AG10803 (cell line): ENCODE measurements at regions not wholly inside any gene's neighbourhood (a gene's known extent, or its start where the extent isn't known, plus 50 kb on each side); places are given as distances from the start of the nearest gene placed in this dataset.

Experiments
- DNase-seq: peaks from one replicate; pipeline ENCODE4 v3.0.0; 2010; ENCODE audit warnings: low read depth
- H3K4me3 ChIP-seq: 2 replicates; pipeline ENCODE4 v1.5.1; 2011; ENCODE audit warnings: mild to moderate bottlenecking, low read length, control low read depth
- TF ChIP-seq, protein P1 (sequence below): conservative IDR thresholded peaks from 2 replicates; pipeline ENCODE4 v1.5.1; 2011; ENCODE audit warnings: mild to moderate bottlenecking, low read length, control low read depth, inconsistent platforms

GRCh38 chr3:82508-82907, 114.1 kb upstream of the CHL1 start:
- TF ChIP-seq, protein P1, sequence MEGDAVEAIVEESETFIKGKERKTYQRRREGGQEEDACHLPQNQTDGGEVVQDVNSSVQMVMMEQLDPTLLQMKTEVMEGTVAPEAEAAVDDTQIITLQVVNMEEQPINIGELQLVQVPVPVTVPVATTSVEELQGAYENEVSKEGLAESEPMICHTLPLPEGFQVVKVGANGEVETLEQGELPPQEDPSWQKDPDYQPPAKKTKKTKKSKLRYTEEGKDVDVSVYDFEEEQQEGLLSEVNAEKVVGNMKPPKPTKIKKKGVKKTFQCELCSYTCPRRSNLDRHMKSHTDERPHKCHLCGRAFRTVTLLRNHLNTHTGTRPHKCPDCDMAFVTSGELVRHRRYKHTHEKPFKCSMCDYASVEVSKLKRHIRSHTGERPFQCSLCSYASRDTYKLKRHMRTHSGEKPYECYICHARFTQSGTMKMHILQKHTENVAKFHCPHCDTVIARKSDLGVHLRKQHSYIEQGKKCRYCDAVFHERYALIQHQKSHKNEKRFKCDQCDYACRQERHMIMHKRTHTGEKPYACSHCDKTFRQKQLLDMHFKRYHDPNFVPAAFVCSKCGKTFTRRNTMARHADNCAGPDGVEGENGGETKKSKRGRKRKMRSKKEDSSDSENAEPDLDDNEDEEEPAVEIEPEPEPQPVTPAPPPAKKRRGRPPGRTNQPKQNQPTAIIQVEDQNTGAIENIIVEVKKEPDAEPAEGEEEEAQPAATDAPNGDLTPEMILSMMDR = no peak
- no peak for DNase-seq
- H3K4me3 ChIP-seq = no peak overlapping the region

- TF ChIP-seq, protein P1 = no peak
- DNase-seq = no peak
- no peak overlapping the region for H3K4me3 ChIP-seq
Measured at GRCh38 chr3:83096-83495, 113.5 kb upstream of the CHL1 start.

DNA sequence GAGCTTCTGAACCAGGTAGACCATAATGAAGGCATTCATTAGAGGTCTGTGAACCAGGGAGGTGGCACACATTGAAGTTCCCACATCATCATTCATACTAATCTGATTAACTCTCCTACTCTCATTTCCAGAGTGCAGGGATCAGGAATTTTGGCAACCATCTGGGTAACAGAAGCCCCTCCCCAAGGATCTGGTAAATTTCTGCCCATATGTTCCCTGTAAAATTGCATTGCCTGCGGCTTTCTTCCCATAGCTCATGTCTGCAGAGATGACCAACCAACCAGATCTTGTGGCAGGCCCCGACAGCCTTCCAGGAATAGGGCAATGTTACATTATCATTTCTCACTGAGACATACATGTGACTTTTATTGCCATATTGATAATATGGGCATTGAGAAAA, 111.4 kb upstream of the CHL1 start:
- TF ChIP-seq, protein P1 = no peak
- no peak overlapping the region for H3K4me3 ChIP-seq
- no peak for DNase-seq

GRCh38 chr3:88267-88666, 108.3 kb upstream of the CHL1 start:
- TF ChIP-seq, protein P1 = no peak
- no peak overlapping the region for H3K4me3 ChIP-seq
- DNase-seq = no peak

DNA sequence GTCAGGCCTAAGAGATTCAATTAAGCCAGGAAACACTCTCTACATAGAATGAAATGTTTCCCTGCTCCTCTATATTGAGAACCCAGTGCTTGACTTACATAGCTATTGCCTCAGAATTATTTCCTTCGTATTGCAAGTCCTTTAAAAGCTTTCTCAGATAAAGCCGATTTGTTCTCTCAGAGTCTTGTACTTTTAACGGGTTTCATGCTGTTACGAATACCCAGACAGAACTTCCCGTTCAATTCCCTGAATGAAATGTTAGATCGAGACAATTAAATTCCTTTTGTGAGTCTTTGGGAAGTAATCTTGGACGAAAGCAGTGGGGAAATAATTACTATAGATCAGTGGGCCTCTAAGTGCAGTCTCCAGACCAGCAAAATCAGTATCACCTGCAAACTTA, 102.8 kb upstream of the CHL1 start:
- TF ChIP-seq, protein P1 = no peak
- H3K4me3 ChIP-seq = no peak overlapping the region
- DNase-seq = no peak

- DNase-seq = no peak
- H3K4me3 ChIP-seq = no peak overlapping the region
- TF ChIP-seq, protein P1 = no peak
Measured at GRCh38 chr3:96259-96658, 100.3 kb upstream of the CHL1 start.

DNA sequence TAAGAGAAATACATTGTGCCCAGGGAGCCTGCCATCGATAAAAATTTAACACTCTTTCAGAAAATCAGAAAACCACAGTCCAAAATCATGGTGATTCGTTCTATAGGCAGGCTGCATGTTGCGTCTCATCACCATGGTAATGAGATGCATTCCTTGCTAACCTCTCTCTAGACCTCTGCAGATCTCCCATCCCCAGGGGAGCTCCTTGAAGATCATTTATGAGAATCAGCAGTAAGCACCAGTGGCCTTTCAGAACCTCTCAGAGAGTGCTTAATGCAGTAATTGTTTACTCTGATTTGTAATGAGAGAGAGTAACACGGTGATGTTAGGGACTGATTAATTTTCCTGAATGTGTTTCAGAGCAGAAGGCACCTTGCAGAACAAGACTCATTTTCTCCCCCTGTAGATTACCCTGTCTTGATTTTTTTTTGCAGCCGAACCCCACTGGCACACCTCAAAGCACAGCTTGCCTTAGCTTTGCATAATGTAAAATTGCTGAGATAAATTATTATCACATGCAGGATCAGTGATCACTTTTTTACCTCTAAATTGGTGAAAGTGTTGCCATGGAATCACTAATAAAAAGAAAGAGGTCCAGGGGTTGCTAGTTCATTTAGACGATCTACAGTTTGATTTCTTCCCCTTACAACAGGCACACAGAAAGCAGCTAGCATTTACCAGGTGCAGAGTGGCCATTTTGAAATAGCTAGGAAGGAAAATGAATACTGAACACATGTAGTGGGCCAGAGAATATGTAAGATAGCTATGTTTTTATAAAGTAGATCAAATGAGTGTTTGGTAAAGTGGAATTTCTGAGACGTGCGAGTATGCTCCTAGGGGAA, 98.9 kb upstream of the CHL1 start:
- TF ChIP-seq, protein P1 = no peak
- no peak for DNase-seq
- no peak overlapping the region for H3K4me3 ChIP-seq
